Adrenal gland (tissue), 5 donors: ENCODE measurements at regions not wholly inside any gene's neighbourhood (a gene's known extent, or its start where the extent isn't known, plus 50 kb on each side); places are given as distances from the start of the nearest gene placed in this dataset.

Experiments
- CTCF ChIP-seq, 6 experiments: fragments of 450-650 bp in 4 of 6; fragments of 200-600 bp in 2 of 6; sonication (generic) in 1 of 6; IDR thresholded peaks; 1 replicate in 5 of 6; 2 replicates in 1 of 6; pipeline versions ENCODE4 v1.5.1 to v1.8.0; 2016 to 2021; ENCODE audit warnings: antibody characterized with exemption in 6 of 6, mild to moderate bottlenecking in 2 of 6, moderate library complexity in 1 of 6
- POLR2A ChIP-seq, 2 donors: fragments of 450-650 bp; IDR thresholded peaks; one replicate each; pipeline ENCODE4 v1.6.1; 2017; ENCODE audit warnings: antibody characterized with exemption in 2 of 2, mild to moderate bottlenecking in 2 of 2, moderate library complexity in 1 of 2
- donor health status: DM: no; HTN: no; CAD: no.

GRCh38 chr4:63529581-63530337, 879.5 kb downstream of the TECRL start:
- TF ChIP-seq CTCF (IDR thresholded peaks at IDR 0.05) = no peak
- TF ChIP-seq POLR2A (IDR thresholded peaks at IDR 0.05) = no peak
